ENCODE measurements at regions not wholly inside any gene's neighbourhood (a gene's known extent, or its start where the extent isn't known, plus 50 kb on each side); places are given as distances from the start of the nearest gene placed in this dataset.

DNA sequence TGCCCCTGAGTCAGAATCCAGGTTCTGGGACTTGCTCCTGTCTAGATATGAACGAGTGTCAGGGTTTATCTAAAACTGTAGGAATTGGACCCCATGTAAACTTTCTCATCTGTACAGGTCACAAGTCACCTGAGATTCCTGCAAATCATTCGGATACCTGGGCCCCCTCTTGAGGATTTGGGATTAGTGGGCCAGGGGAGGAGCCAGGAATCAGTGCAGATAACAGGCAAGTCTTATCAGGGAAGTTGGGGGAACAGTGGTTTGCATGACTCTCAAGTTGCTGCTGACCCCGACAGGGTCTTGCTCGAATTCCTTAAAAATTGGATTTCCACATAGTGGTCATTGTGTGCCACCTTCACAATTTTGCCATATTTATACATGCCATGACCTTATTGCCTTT lies 188.4 kb upstream of the LYZL1 start:
- TF ChIP-seq EZH2 (IDR thresholded peaks at IDR 0.05) (no peak), EZH2phosphoT487 (IDR thresholded peaks at IDR 0.05) (no peak)
- TF ChIP-seq, protein P1, sequence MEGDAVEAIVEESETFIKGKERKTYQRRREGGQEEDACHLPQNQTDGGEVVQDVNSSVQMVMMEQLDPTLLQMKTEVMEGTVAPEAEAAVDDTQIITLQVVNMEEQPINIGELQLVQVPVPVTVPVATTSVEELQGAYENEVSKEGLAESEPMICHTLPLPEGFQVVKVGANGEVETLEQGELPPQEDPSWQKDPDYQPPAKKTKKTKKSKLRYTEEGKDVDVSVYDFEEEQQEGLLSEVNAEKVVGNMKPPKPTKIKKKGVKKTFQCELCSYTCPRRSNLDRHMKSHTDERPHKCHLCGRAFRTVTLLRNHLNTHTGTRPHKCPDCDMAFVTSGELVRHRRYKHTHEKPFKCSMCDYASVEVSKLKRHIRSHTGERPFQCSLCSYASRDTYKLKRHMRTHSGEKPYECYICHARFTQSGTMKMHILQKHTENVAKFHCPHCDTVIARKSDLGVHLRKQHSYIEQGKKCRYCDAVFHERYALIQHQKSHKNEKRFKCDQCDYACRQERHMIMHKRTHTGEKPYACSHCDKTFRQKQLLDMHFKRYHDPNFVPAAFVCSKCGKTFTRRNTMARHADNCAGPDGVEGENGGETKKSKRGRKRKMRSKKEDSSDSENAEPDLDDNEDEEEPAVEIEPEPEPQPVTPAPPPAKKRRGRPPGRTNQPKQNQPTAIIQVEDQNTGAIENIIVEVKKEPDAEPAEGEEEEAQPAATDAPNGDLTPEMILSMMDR (IDR thresholded peaks at IDR 0.05): no peak

Data from neural progenitor cell (in vitro differentiated cells).